GM12892 (cell line): ENCODE measurements at regions not wholly inside any gene's neighbourhood (a gene's known extent, or its start where the extent isn't known, plus 50 kb on each side); places are given as distances from the start of the nearest gene placed in this dataset.

Source experiments
- POLR2A ChIP-seq: IDR thresholded peaks from 2 replicates; pipeline ENCODE4 v1.6.1; 2011; ENCODE audit warnings: low read depth, low read length, control low read depth
- TAF1 ChIP-seq: IDR thresholded peaks from 2 replicates; pipeline ENCODE4 v1.6.1; 2011; ENCODE audit warnings: low read depth, mild to moderate bottlenecking, control low read depth, low read length, borderline replicate concordance

DNA sequence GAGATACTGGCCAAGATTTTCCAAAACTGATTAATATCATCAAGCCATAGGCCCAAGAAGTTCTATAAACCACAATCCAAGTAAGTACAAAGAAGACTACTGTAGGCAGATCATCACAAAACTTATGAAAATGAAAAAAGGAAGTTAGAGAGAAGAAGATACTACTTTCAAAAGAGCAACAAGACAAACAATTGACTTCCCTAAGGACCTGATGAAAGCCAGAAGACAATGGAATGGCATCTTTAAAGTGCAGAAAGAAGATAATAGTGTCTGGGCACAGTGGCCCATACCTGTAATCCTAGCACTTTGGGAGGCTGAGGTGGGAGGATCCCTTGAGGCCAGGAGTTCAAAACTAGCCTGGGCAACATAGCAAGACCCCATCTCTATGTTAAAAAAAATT, 243.1 kb downstream of the PRDM2 start:
- TF ChIP-seq POLR2A (no peak), TAF1 (no peak)
